Testis (tissue), 2 donors: ENCODE measurements at regions not wholly inside any gene's neighbourhood (a gene's known extent, or its start where the extent isn't known, plus 50 kb on each side); places are given as distances from the start of the nearest gene placed in this dataset.

Experiments
- DNase-seq: peaks from one replicate; pipeline ENCODE4 v3.0.0-alpha.2; 2019
- H3K27ac ChIP-seq, 2 donors: fragments of 200-600 bp; sonication (generic); one replicate each; pipeline ENCODE4 v1.5.1; 2019
- H3K27me3 ChIP-seq: fragments of 200-600 bp; sonication (generic); one replicate; pipeline ENCODE4 v1.5.1; 2019
- H3K36me3 ChIP-seq: fragments of 200-600 bp; sonication (generic); one replicate; pipeline ENCODE4 v1.5.1; 2017; ENCODE audit warnings: low read depth; ENCODE audit errors: missing control alignments
- H3K4me1 ChIP-seq: fragments of 200-600 bp; sonication (generic); one replicate; pipeline ENCODE4 v1.5.1; 2019
- H3K4me3 ChIP-seq, 2 donors: fragments of 200-600 bp; sonication (generic); one replicate each; pipeline ENCODE4 v1.5.1; 2017 to 2019
- H3K9me3 ChIP-seq: fragments of 200-600 bp; sonication (generic); one replicate; pipeline ENCODE4 v1.5.1; 2017
- POLR2A ChIP-seq: fragments of 450-650 bp; IDR thresholded peaks from one replicate; pipeline ENCODE4 v1.6.1; 2017; ENCODE audit warnings: antibody characterized with exemption, mild to moderate bottlenecking, moderate library complexity
- WGBS, 2 donors: methylation state at CpG; one replicate each; pipeline ENCODE4 v1.1.5; 2018; 5-methylcytosine and 5-hydroxymethylcytosine counted together
- intact Hi-C: fragments of 100-400 bp; cut with DNase I; formaldehyde crosslinking; loops from one replicate; pipeline ENCODE4 v1.15.1; 2023; ENCODE audit warnings: low total_unique reads
- TF ChIP-seq, protein P1 (sequence below), 3 experiments: fragments of 450-650 bp in 2 of 3; fragments of 200-600 bp in 1 of 3; sonication (generic) in 1 of 3; IDR thresholded peaks; one replicate each; pipeline ENCODE4 v1.5.1; 2016 to 2019; ENCODE audit warnings: antibody characterized with exemption in 3 of 3, mild to moderate bottlenecking in 2 of 3, moderate library complexity in 1 of 3

DNA sequence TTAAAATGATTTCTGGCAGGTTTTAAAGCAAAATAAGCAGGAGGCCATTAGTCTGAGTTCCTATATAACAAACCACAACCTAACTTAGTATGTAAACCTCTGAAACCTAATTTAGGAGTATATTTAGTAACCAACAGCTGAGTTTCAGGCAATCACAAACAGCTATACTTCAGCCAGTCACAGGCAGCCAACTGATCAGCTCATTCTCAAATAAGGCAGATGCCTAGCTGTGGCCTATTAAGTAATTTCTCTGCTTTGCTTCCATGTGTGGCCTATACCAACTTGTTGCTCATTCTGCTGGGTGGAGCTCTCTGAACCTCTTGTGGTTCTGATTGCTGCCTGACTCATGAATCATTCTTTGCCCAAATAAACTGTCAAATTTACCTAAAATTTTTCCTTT lies 408.9 kb upstream of the FBXO33 start:
- no peaks in the 10 kb centered on the region for H3K27me3 ChIP-seq
- intact Hi-C loops = no loop called here
- no peak overlapping the region for H3K27ac ChIP-seq
- H3K9me3 ChIP-seq = no peaks in the 10 kb centered on the region
- TF ChIP-seq, protein P1, sequence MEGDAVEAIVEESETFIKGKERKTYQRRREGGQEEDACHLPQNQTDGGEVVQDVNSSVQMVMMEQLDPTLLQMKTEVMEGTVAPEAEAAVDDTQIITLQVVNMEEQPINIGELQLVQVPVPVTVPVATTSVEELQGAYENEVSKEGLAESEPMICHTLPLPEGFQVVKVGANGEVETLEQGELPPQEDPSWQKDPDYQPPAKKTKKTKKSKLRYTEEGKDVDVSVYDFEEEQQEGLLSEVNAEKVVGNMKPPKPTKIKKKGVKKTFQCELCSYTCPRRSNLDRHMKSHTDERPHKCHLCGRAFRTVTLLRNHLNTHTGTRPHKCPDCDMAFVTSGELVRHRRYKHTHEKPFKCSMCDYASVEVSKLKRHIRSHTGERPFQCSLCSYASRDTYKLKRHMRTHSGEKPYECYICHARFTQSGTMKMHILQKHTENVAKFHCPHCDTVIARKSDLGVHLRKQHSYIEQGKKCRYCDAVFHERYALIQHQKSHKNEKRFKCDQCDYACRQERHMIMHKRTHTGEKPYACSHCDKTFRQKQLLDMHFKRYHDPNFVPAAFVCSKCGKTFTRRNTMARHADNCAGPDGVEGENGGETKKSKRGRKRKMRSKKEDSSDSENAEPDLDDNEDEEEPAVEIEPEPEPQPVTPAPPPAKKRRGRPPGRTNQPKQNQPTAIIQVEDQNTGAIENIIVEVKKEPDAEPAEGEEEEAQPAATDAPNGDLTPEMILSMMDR (IDR thresholded peaks at IDR 0.05) = no peak
- TF ChIP-seq POLR2A = no peak
- no peak for DNase-seq
- H3K36me3 ChIP-seq = no peaks in the 10 kb centered on the region
- no peak overlapping the region for H3K4me3 ChIP-seq
- H3K4me1 ChIP-seq = no peaks in the 10 kb centered on the region

DNA sequence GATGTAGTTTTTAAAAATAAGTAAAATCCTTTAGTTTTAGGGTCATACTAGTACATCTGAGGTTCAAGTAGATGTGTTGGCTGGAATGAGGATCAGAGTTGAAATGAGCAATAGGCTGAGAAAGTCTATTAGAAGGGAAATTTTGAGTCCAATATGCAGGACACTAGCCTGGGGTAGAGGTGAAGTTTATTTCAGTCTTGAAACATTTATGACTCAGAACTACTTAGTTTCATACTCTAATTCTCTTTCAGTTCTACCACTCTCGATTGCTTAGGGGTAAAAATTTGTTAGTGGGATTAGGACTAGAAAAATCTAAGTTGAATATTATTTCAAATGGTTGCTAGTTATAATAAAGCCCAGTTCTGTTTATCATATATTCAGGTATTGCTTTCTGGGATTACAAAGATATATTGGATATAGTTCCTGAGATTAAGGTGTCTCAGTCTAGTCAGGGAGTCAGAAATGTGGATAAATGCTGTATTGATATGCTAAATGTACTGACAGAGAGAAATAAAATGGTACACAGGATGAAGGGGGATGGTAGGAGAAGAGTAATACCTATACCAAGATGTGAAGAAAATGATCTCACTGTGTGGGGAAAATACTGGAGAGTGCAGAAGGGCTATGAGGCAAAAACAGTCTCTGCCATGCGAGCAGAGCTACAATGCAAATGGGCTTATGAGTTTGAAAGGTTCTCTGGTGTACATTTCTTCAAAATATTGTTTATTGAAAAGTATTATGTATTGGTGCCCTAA lies 395.8 kb upstream of the FBXO33 start:
- H3K27me3 ChIP-seq = no peaks in the 10 kb centered on the region
- intact Hi-C loops = no loop called here
- DNase-seq = no peak
- H3K27ac ChIP-seq = no peak overlapping the region
- H3K4me1 ChIP-seq = no peaks in the 10 kb centered on the region
- no peaks in the 10 kb centered on the region for H3K9me3 ChIP-seq
- no peak overlapping the region for H3K4me3 ChIP-seq
- H3K36me3 ChIP-seq = no peaks in the 10 kb centered on the region
- WGBS, 2 donors = 85 to 92% methylated on average over 2 of the region's 2 CpGs
- TF ChIP-seq, protein P1 (IDR thresholded peaks at IDR 0.05) = no peak
- no peak for TF ChIP-seq POLR2A

DNA sequence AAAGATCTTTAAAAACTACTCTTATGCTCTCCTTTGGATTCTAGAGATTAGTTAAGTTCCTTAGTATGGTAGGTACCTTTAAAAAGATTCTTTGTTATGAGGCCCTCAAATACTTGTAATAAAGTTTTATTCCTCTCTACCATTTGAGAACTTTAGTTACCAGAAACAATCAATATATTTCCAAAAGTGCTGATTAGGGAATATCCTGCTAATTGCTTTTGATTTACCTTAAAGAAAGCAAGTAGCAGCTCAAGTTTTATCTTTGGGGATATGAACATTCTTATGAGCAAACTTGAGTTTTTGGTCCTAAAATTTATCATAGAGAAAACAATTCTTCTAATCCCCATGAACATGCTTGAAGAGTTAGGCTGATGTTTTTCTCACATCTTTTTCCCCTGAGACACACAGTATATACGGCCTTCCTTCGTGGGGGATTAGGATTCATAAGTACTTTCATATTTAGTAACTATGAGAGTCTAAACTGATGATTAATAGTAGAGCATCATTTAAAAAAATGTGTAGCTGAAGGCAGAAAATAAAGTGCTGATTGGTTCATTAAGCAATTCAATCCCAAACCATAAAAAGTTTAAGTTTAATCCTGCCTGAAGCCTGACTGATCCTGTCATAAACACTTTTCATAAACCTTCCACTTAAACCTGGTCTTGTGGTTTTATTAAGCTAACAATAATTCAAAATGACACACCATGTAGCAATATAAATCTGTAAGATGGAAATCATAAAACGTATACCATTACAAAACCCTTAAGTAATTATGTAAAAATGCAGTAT lies 380.5 kb upstream of the FBXO33 start:
- no peak for DNase-seq
- Histone ChIP-seq H3K36me3 (no peaks in the 10 kb centered on the region), H3K4me3 (no peak overlapping the region), H3K27me3 (no peaks in the 10 kb centered on the region), H3K4me1 (no peaks in the 10 kb centered on the region), H3K9me3 (no peaks in the 10 kb centered on the region), H3K27ac (no peak overlapping the region)
- intact Hi-C loops = no loop called here
- WGBS, 2 donors = 74 to 79% methylated on average over 3 of the region's 3 CpGs
- TF ChIP-seq, protein P1 (IDR thresholded peaks at IDR 0.05) = no peak
- no peak for TF ChIP-seq POLR2A

DNA sequence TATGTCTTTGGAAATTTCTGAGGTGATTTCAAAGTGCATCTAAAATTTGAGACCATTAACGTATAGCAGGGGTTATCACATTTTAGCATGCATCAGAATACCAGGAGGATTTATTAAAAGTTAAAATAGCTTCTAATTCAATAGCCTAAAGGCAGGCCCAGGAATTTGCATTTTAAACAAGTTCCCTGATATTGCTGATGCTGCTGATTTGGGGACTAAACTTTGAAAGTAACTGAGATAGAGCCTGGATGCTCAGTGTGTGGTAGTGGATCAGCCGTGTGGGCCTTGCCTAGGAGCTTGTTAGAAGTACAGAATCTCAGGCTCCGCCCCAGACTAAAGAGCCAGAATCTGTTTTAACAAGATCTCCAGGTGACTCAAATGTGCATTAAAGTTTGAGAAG lies 375.0 kb upstream of the FBXO33 start:
- TF ChIP-seq, protein P1 (IDR thresholded peaks at IDR 0.05) = no peak
- no peak for TF ChIP-seq POLR2A
- DNase-seq = no peak
- Histone ChIP-seq H3K27ac (no peak overlapping the region), H3K9me3 (no peaks in the 10 kb centered on the region), H3K4me1 (no peaks in the 10 kb centered on the region), H3K27me3 (no peaks in the 10 kb centered on the region), H3K4me3 (no peak overlapping the region), H3K36me3 (no peaks in the 10 kb centered on the region)
- WGBS, 2 donors = 85 to 86% methylated on average over 3 of the region's 3 CpGs
- intact Hi-C loops = no loop called here
